Panc1 (cell line): ENCODE measurements at regions not wholly inside any gene's neighbourhood (a gene's known extent, or its start where the extent isn't known, plus 50 kb on each side); places are given as distances from the start of the nearest gene placed in this dataset.

ENCODE experiments used
- ATAC-seq: fragments of 200-7000 bp; cut with Tn5 transposase; 2 replicates; pipeline ENCODE4 v1.9.1; 2020; ENCODE audit warnings: mild to moderate bottlenecking, moderate library complexity
- BruUV-seq: library from RNA; stranded (reverse); fragments of 400-500 nt; replicated peaks from 2 replicates; lab custom pipeline; 2021; lab: Mats Ljungman, UMichigan
- CTCF ChIA-PET: fragments of 300-600 bp; sonication (Branson Sonifier 250); formaldehyde crosslinking; loops from one replicate; lab custom pipeline; 2022; ENCODE audit warnings: antibody characterized with exemption; lab: Charles Lee
- POLR2A ChIA-PET: fragments of 300-600 bp; sonication (Branson Sonifier 250); formaldehyde crosslinking; loops from one replicate; lab custom pipeline; 2022; ENCODE audit warnings: antibody characterized with exemption; lab: Charles Lee
- DNase-seq: peaks from one replicate; pipeline ENCODE4 v3.0.0-alpha.2; 2010; ENCODE audit warnings: low read depth, low spot score
- H3K27ac ChIP-seq: 2 replicates; pipeline ENCODE4 v1.5.1; 2011; ENCODE audit warnings: mild to moderate bottlenecking, low read length, inconsistent platforms
- H3K27me3 ChIP-seq: fragments of 200-500 bp; sonication (Bioruptor generic); 2 replicates; pipeline ENCODE4 v1.6.0; 2014; ENCODE audit warnings: low read length, inconsistent platforms; ENCODE audit not compliant: control insufficient read depth, insufficient read depth
- H3K36me3 ChIP-seq: fragments of 200-500 bp; sonication (Bioruptor generic); 2 replicates; pipeline ENCODE4 v1.5.1; 2014; ENCODE audit warnings: inconsistent platforms, mild to moderate bottlenecking, low read length, moderate library complexity; ENCODE audit not compliant: control insufficient read depth, insufficient read depth
- H3K4me1 ChIP-seq: 2 replicates; pipeline ENCODE4 v1.5.1; 2011; ENCODE audit warnings: inconsistent platforms, mild to moderate bottlenecking, low read length, moderate library complexity; ENCODE audit not compliant: control insufficient read depth, insufficient read depth
- H3K4me3 ChIP-seq, 2 experiments: 2 replicates each; pipeline ENCODE4 v1.5.1; 2011 to 2012; ENCODE audit warnings: low read depth in 2 of 2, low read length in 2 of 2, mild to moderate bottlenecking in 2 of 2, inconsistent platforms in 1 of 2, moderate library complexity in 1 of 2
- H3K9me3 ChIP-seq: fragments of 200-500 bp; sonication (Bioruptor generic); 2 replicates; pipeline ENCODE4 v1.5.1; 2014; ENCODE audit warnings: low read depth, mild to moderate bottlenecking, inconsistent platforms, low read length, moderate library complexity; ENCODE audit not compliant: control insufficient read depth, insufficient read depth
- CTCF ChIP-seq: fragments of 450-650 bp; IDR thresholded peaks from 2 replicates; pipeline ENCODE4 v1.5.1; 2017; ENCODE audit warnings: mild to moderate bottlenecking
- POLR2AphosphoS5 ChIP-seq: IDR thresholded peaks from 2 replicates; pipeline ENCODE4 v1.6.1; 2012; ENCODE audit warnings: mild to moderate bottlenecking, low read depth, low read length, moderate library complexity
- SIN3A ChIP-seq: IDR thresholded peaks from 2 replicates; pipeline ENCODE4 v1.6.1; 2012; ENCODE audit warnings: low read depth, mild to moderate bottlenecking, low read length, moderate library complexity, borderline replicate concordance; ENCODE audit not compliant: insufficient read depth
- TCF7L2 ChIP-seq: IDR thresholded peaks from 2 replicates; pipeline ENCODE4 v1.6.1; 2011; ENCODE audit warnings: mild to moderate bottlenecking, low read depth, low read length, inconsistent platforms
- in situ Hi-C: cut with HindIII; loops from 2 replicates; pipeline ENCODE4 v1.10.0; 2016; ENCODE audit warnings: low sequenced_read_pairs, low pct_unique_long_range_greater_than_20kb
- intact Hi-C: fragments of 100-400 bp; cut with micrococcal nuclease; formaldehyde crosslinking; loops from one replicate; pipeline ENCODE4 v1.10.0; 2022; ENCODE audit not compliant: unreplicated experiment
- TF ChIP-seq, protein P1 (sequence below), 2 experiments: IDR thresholded peaks; 2 replicates each; pipeline ENCODE4 v1.6.1; 2011 to 2012; ENCODE audit warnings: low read depth in 2 of 2, control low read depth in 1 of 2, low read length in 1 of 2, mild to moderate bottlenecking in 1 of 2, moderate library complexity in 1 of 2; ENCODE audit not compliant: insufficient read depth in 1 of 2

GRCh38 chr3:145942052-145942451, 218.9 kb downstream of the PLOD2 start:
- Histone ChIP-seq H3K9me3 (no peaks in the 10 kb centered on the region), H3K4me3 (no peak overlapping the region), H3K36me3 (no peaks in the 10 kb centered on the region), H3K4me1 (no peaks in the 10 kb centered on the region), H3K27ac (no peak overlapping the region), H3K27me3 (no peaks in the 10 kb centered on the region)
- no TSS peak for BruUV-seq
- DNase-seq = no peak
- in situ Hi-C loops = no loop called here
- intact Hi-C loops = no loop called here
- CTCF ChIA-PET = no interaction called here
- POLR2A ChIA-PET = no interaction called here
- no peak for TF ChIP-seq POLR2AphosphoS5
- no peak for TF ChIP-seq TCF7L2
- TF ChIP-seq SIN3A = no peak
- TF ChIP-seq CTCF = no peak
- TF ChIP-seq, protein P1, sequence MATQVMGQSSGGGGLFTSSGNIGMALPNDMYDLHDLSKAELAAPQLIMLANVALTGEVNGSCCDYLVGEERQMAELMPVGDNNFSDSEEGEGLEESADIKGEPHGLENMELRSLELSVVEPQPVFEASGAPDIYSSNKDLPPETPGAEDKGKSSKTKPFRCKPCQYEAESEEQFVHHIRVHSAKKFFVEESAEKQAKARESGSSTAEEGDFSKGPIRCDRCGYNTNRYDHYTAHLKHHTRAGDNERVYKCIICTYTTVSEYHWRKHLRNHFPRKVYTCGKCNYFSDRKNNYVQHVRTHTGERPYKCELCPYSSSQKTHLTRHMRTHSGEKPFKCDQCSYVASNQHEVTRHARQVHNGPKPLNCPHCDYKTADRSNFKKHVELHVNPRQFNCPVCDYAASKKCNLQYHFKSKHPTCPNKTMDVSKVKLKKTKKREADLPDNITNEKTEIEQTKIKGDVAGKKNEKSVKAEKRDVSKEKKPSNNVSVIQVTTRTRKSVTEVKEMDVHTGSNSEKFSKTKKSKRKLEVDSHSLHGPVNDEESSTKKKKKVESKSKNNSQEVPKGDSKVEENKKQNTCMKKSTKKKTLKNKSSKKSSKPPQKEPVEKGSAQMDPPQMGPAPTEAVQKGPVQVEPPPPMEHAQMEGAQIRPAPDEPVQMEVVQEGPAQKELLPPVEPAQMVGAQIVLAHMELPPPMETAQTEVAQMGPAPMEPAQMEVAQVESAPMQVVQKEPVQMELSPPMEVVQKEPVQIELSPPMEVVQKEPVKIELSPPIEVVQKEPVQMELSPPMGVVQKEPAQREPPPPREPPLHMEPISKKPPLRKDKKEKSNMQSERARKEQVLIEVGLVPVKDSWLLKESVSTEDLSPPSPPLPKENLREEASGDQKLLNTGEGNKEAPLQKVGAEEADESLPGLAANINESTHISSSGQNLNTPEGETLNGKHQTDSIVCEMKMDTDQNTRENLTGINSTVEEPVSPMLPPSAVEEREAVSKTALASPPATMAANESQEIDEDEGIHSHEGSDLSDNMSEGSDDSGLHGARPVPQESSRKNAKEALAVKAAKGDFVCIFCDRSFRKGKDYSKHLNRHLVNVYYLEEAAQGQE (IDR thresholded peaks at IDR 0.05; ENCODE audit: insufficient read depth in 1 of 2, low read depth in 2 of 2, low read length in 1 of 2) = no peak
- ATAC-seq = no peak

DNA sequence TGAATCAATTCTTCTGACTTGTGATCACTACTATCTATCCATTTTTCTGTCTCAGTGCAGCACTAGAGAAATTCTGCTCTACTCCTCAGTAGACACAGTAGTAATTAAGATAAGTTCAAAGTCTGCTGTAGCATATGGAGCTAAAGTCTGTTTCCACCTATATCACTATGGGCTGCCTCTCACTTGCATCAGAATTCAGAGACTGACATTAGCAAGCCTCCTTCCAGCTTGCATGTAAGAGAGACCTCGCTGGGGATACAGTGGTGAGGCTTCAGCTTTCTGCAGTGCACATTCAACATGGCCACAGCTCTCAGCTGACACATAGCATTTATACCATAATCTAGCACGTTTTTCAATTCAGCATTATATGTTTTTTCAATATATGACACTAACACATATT, 217.0 kb downstream of the PLOD2 start:
- Histone ChIP-seq H3K27me3 (no peaks in the 10 kb centered on the region), H3K9me3 (no peaks in the 10 kb centered on the region), H3K36me3 (no peaks in the 10 kb centered on the region), H3K4me1 (no peaks in the 10 kb centered on the region), H3K4me3 (no peak overlapping the region), H3K27ac (no peak overlapping the region)
- POLR2A ChIA-PET = no interaction called here
- no peak for DNase-seq
- intact Hi-C loops (no loop called here), in situ Hi-C loops (no loop called here)
- no TSS peak for BruUV-seq
- TF ChIP-seq SIN3A = no peak
- TF ChIP-seq CTCF = no peak
- TF ChIP-seq, protein P1 (IDR thresholded peaks at IDR 0.05; ENCODE audit: insufficient read depth in 1 of 2, low read depth in 2 of 2, low read length in 1 of 2) = no peak
- no peak for TF ChIP-seq POLR2AphosphoS5
- no peak for TF ChIP-seq TCF7L2
- CTCF ChIA-PET = interaction anchor here (0.6 kb wide), 1 partner anchor 44 kb away, joined by 7 read pairs; no protein-coding TSS in a partner anchor
- ATAC-seq = no peak
